Duodenal mucosa (tissue), 2 donors: ENCODE measurements at regions not wholly inside any gene's neighbourhood (a gene's known extent, or its start where the extent isn't known, plus 50 kb on each side); places are given as distances from the start of the nearest gene placed in this dataset.

ENCODE experiments used
- H3K27ac ChIP-seq: one replicate; pipeline ENCODE4 v1.7.0; 2013; ENCODE audit warnings: low read depth, low read length
- H3K27me3 ChIP-seq, 2 donors: one replicate each; pipeline ENCODE4 v1.7.0; 2013; ENCODE audit warnings: low read length in 2 of 2, control low read depth in 1 of 2; ENCODE audit not compliant: insufficient read depth in 2 of 2, control insufficient read depth in 1 of 2
- H3K36me3 ChIP-seq, 2 donors: one replicate each; pipeline ENCODE4 v1.7.0; 2013; ENCODE audit warnings: low read length in 2 of 2, control low read depth in 1 of 2; ENCODE audit not compliant: insufficient read depth in 2 of 2, control insufficient read depth in 1 of 2
- H3K4me1 ChIP-seq, 2 donors: one replicate each; pipeline ENCODE4 v1.7.0; 2013; ENCODE audit warnings: low read length in 2 of 2, control low read depth in 1 of 2; ENCODE audit not compliant: insufficient read depth in 2 of 2, control insufficient read depth in 1 of 2
- H3K4me3 ChIP-seq, 2 donors: one replicate each; pipeline ENCODE4 v1.7.0; 2013; ENCODE audit warnings: low read length in 2 of 2, low read depth in 1 of 2
- H3K9ac ChIP-seq, 2 donors: one replicate each; pipeline ENCODE4 v1.7.0; 2013; ENCODE audit warnings: low read length in 2 of 2, low read depth in 1 of 2
- H3K9me3 ChIP-seq, 2 donors: one replicate each; pipeline ENCODE4 v1.7.0; 2013; ENCODE audit warnings: low read length in 2 of 2, control low read depth in 1 of 2; ENCODE audit not compliant: control insufficient read depth in 1 of 2

GRCh38 chr12:24396224-24396623 is 446.8 kb upstream of the SOX5 start:
- no peaks in the 10 kb centered on the region for H3K36me3 ChIP-seq
- H3K9me3 ChIP-seq, result no peaks in the 10 kb centered on the region
- H3K4me1 ChIP-seq, result no peaks in the 10 kb centered on the region
- H3K9ac ChIP-seq, result no peak overlapping the region
- H3K27me3 ChIP-seq, result no peaks in the 10 kb centered on the region
- H3K4me3 ChIP-seq, result no peak overlapping the region
- no peak overlapping the region for H3K27ac ChIP-seq

GRCh38 chr12:24394246-24394645 is 444.8 kb upstream of the SOX5 start:
- Histone ChIP-seq H3K27ac (no peak overlapping the region), H3K9ac (no peak overlapping the region), H3K4me1 (no peaks in the 10 kb centered on the region), H3K9me3 (peaks cover 5 to 7% of the 10 kb centered on the region in 2 donors), H3K36me3 (no peaks in the 10 kb centered on the region), H3K4me3 (no peak overlapping the region), H3K27me3 (no peaks in the 10 kb centered on the region)

- no peaks in the 10 kb centered on the region for H3K36me3 ChIP-seq
- peaks cover 5 to 7% of the 10 kb centered on the region in 2 donors for H3K9me3 ChIP-seq
- no peaks in the 10 kb centered on the region for H3K27me3 ChIP-seq
- H3K27ac ChIP-seq, result no peak overlapping the region
- no peak overlapping the region for H3K4me3 ChIP-seq
- H3K9ac ChIP-seq, result no peak overlapping the region
- no peaks in the 10 kb centered on the region for H3K4me1 ChIP-seq
Observed at GRCh38 chr12:24393071-24393470, 443.6 kb upstream of the SOX5 start.

- H3K9ac ChIP-seq, result no peak overlapping the region
- H3K4me1 ChIP-seq, result no peaks in the 10 kb centered on the region
- no peak overlapping the region for H3K27ac ChIP-seq
- no peaks in the 10 kb centered on the region for H3K27me3 ChIP-seq
- H3K9me3 ChIP-seq, result peaks cover 5 to 7% of the 10 kb centered on the region in 2 donors
- no peak overlapping the region for H3K4me3 ChIP-seq
- no peaks in the 10 kb centered on the region for H3K36me3 ChIP-seq
Observed at GRCh38 chr12:24389394-24389793, 439.9 kb upstream of the SOX5 start.

- no peaks in the 10 kb centered on the region for H3K4me1 ChIP-seq
- no peaks in the 10 kb centered on the region for H3K36me3 ChIP-seq
- no peaks in the 10 kb centered on the region for H3K27me3 ChIP-seq
- peaks cover 5 to 7% of the 10 kb centered on the region in 2 donors for H3K9me3 ChIP-seq
- no peak overlapping the region for H3K9ac ChIP-seq
- H3K27ac ChIP-seq, result no peak overlapping the region
- no peak overlapping the region for H3K4me3 ChIP-seq
Observed at GRCh38 chr12:24387381-24387780, 437.9 kb upstream of the SOX5 start.

- H3K27me3 ChIP-seq, result no peaks in the 10 kb centered on the region
- H3K36me3 ChIP-seq, result no peaks in the 10 kb centered on the region
- peaks cover 5 to 7% of the 10 kb centered on the region in 2 donors for H3K9me3 ChIP-seq
Observed at GRCh38 chr12:24386836-24387235, 437.4 kb upstream of the SOX5 start.

GRCh38 chr12:24381790-24382189 is 432.3 kb upstream of the SOX5 start:
- Histone ChIP-seq H3K27me3 (no peaks in the 10 kb centered on the region), H3K4me3 (no peak overlapping the region), H3K27ac (no peak overlapping the region), H3K4me1 (no peaks in the 10 kb centered on the region), H3K36me3 (no peaks in the 10 kb centered on the region), H3K9ac (no peak overlapping the region), H3K9me3 (no peaks in the 10 kb centered on the region)

More at GRCh38 chr12:24386836-24387235, 437.4 kb upstream of the SOX5 start:
- H3K4me1 ChIP-seq, result no peaks in the 10 kb centered on the region
- H3K4me3 ChIP-seq, result no peak overlapping the region
- H3K27ac ChIP-seq, result no peak overlapping the region
- H3K9ac ChIP-seq, result no peak overlapping the region

GRCh38 chr12:24379861-24380521 is 430.5 kb upstream of the SOX5 start:
- Histone ChIP-seq H3K4me1 (no peaks in the 10 kb centered on the region), H3K9ac (no peak overlapping the region), H3K27me3 (no peaks in the 10 kb centered on the region), H3K27ac (no peak overlapping the region), H3K36me3 (no peaks in the 10 kb centered on the region), H3K9me3 (no peaks in the 10 kb centered on the region), H3K4me3 (no peak overlapping the region)

- H3K27ac ChIP-seq, result no peak overlapping the region
- H3K9ac ChIP-seq, result no peak overlapping the region
- no peaks in the 10 kb centered on the region for H3K9me3 ChIP-seq
- H3K4me1 ChIP-seq, result no peaks in the 10 kb centered on the region
- no peaks in the 10 kb centered on the region for H3K36me3 ChIP-seq
- no peak overlapping the region for H3K4me3 ChIP-seq
- H3K27me3 ChIP-seq, result no peaks in the 10 kb centered on the region
Observed at GRCh38 chr12:24379433-24379832, 430.0 kb upstream of the SOX5 start.

- no peaks in the 10 kb centered on the region for H3K27me3 ChIP-seq
- no peaks in the 10 kb centered on the region for H3K9me3 ChIP-seq
- H3K36me3 ChIP-seq, result no peaks in the 10 kb centered on the region
- no peak overlapping the region for H3K27ac ChIP-seq
- H3K9ac ChIP-seq, result no peak overlapping the region
- H3K4me1 ChIP-seq, result no peaks in the 10 kb centered on the region
- H3K4me3 ChIP-seq, result peak overlapping the region in 1 of 2 donors; percentile 5
Observed at GRCh38 chr12:24378548-24379407, 429.3 kb upstream of the SOX5 start.
